H1 (cell line): ENCODE measurements at regions not wholly inside any gene's neighbourhood (a gene's known extent, or its start where the extent isn't known, plus 50 kb on each side); places are given as distances from the start of the nearest gene placed in this dataset.

ENCODE experiments used
- HDAC2 ChIP-seq, 2 experiments: fragments of 300-600 bp in 1 of 2; sonication (generic) in 1 of 2; IDR thresholded peaks; 2 replicates each; pipeline ENCODE4 v1.6.1; 2011 to 2012; ENCODE audit warnings: low read depth in 2 of 2, low read length in 2 of 2, mild to moderate bottlenecking in 2 of 2, moderate library complexity in 2 of 2, borderline replicate concordance in 1 of 2, inconsistent platforms in 1 of 2
- SP4 ChIP-seq: IDR thresholded peaks from 2 replicates; pipeline ENCODE4 v1.6.1; 2012; ENCODE audit warnings: low read length, inconsistent platforms

DNA sequence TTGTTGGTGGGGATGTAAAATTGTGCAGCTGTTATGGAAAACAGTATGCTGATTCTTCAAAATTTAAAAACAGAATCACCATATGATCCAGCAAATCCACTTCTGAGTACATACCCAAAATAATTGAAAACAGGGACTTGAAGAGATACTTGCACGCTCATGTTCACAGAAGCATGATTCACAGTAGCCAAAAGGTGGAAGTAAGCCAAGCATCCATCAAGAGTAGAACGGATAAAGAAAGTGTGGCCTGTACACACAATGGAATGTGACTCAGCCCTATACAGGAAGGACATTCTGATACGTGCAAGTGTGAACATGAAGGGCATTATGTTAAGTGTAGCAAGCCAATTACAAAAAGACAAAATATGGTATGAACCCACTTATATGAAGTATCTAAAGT, 696.7 kb upstream of the CELF2 start (continued):
- TF ChIP-seq SP4 (no peak), HDAC2 (IDR thresholded peaks at IDR 0.05; ENCODE audit: borderline replicate concordance in 1 of 2, low read depth in 2 of 2, low read length in 2 of 2) (no peak)
- TF ChIP-seq, all 59 proteins: peak for 0
